Osteoblast (primary cell): ENCODE measurements at regions not wholly inside any gene's neighbourhood (a gene's known extent, or its start where the extent isn't known, plus 50 kb on each side); places are given as distances from the start of the nearest gene placed in this dataset.

Source experiments
- DNase-seq: peaks from one replicate; pipeline ENCODE4 v3.0.0; 2011; ENCODE audit warnings: low spot score, mixed read lengths; ENCODE audit not compliant: insufficient read length; ENCODE audit errors: missing footprints
- H2AFZ ChIP-seq: 2 replicates; pipeline ENCODE4 v1.6.0; 2011; ENCODE audit warnings: mild to moderate bottlenecking, low read length
- H3K27ac ChIP-seq: 2 replicates; pipeline ENCODE4 v1.5.1; 2011; ENCODE audit warnings: mild to moderate bottlenecking, low read depth, low read length, moderate library complexity
- H3K27me3 ChIP-seq: 2 replicates; pipeline ENCODE4 v1.6.0; 2012; ENCODE audit warnings: mild to moderate bottlenecking, control low read depth, inconsistent platforms, low read length, moderate library complexity; ENCODE audit not compliant: insufficient read depth
- H3K36me3 ChIP-seq: 2 replicates; pipeline ENCODE4 v1.5.1; 2011; ENCODE audit warnings: mild to moderate bottlenecking, low read length, control low read depth, moderate library complexity; ENCODE audit not compliant: insufficient read depth
- H3K4me1 ChIP-seq: 2 replicates; pipeline ENCODE4 v1.5.1; 2011; ENCODE audit warnings: mild to moderate bottlenecking, low read length, control low read depth, moderate library complexity; ENCODE audit not compliant: insufficient read depth
- H3K4me2 ChIP-seq: 2 replicates; pipeline ENCODE4 v1.6.0; 2011; ENCODE audit warnings: mild to moderate bottlenecking, low read length; ENCODE audit not compliant: insufficient read depth
- H3K4me3 ChIP-seq: fragments of 200-600 bp; sonication (generic); 3 replicates; pipeline ENCODE4 v1.5.1; 2012; ENCODE audit warnings: mild to moderate bottlenecking, low read length, inconsistent platforms; ENCODE audit not compliant: insufficient read depth
- H3K79me2 ChIP-seq: 2 replicates; pipeline ENCODE4 v1.6.0; 2012; ENCODE audit warnings: mild to moderate bottlenecking, low read length, control low read depth, inconsistent platforms; ENCODE audit not compliant: insufficient read depth
- H3K9me3 ChIP-seq: 2 replicates; pipeline ENCODE4 v1.5.1; 2011; ENCODE audit warnings: low read depth, low read length, control low read depth
- H4K20me1 ChIP-seq: 2 replicates; pipeline ENCODE4 v1.6.0; 2012; ENCODE audit warnings: mild to moderate bottlenecking, low read length, control low read depth; ENCODE audit not compliant: insufficient read depth
- TF ChIP-seq, protein P1 (sequence below): IDR thresholded peaks from 2 replicates; pipeline ENCODE4 v1.5.1; 2011; ENCODE audit warnings: mild to moderate bottlenecking, low read depth, low read length, moderate library complexity; ENCODE audit errors: extremely low read depth

GRCh38 chr10:88150339-88150738, 286.9 kb downstream of the PTEN start:
- H3K27ac ChIP-seq, result peak overlapping the region; percentile 89
- no peak overlapping the region for H2AFZ ChIP-seq
- no peaks in the 10 kb centered on the region for H3K9me3 ChIP-seq
- peaks cover 40% of the 10 kb centered on the region for H3K4me1 ChIP-seq
- no peaks in the 10 kb centered on the region for H3K36me3 ChIP-seq
- TF ChIP-seq, protein P1, sequence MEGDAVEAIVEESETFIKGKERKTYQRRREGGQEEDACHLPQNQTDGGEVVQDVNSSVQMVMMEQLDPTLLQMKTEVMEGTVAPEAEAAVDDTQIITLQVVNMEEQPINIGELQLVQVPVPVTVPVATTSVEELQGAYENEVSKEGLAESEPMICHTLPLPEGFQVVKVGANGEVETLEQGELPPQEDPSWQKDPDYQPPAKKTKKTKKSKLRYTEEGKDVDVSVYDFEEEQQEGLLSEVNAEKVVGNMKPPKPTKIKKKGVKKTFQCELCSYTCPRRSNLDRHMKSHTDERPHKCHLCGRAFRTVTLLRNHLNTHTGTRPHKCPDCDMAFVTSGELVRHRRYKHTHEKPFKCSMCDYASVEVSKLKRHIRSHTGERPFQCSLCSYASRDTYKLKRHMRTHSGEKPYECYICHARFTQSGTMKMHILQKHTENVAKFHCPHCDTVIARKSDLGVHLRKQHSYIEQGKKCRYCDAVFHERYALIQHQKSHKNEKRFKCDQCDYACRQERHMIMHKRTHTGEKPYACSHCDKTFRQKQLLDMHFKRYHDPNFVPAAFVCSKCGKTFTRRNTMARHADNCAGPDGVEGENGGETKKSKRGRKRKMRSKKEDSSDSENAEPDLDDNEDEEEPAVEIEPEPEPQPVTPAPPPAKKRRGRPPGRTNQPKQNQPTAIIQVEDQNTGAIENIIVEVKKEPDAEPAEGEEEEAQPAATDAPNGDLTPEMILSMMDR, result no peak
- H3K4me2 ChIP-seq, result peak overlapping the region; percentile 54
- H3K27me3 ChIP-seq, result no peaks in the 10 kb centered on the region
- H3K4me3 ChIP-seq, result no peak overlapping the region
- DNase-seq, result no peak
- H3K79me2 ChIP-seq, result no peaks in the 10 kb centered on the region
- no peaks in the 10 kb centered on the region for H4K20me1 ChIP-seq

DNA sequence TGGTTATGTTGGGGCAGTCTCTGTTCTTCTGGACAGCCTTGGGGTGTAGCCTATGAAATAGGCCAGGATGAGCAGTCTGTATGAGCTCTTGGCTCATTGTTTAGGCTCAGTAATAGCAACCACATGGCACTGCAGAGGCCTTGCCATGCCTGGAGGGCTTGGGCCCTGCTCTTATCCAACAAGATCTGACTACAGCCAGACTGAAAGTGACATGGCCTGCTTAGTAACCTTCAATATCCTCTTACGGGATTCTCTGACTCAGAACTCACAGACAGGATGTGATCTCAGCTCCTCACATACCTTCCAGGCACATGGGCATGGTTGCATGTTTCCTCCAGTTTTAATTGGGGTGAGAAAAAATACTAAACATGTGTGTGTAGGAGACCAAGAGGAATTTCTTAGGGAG, 289.3 kb downstream of the PTEN start:
- TF ChIP-seq, protein P1, result no peak
- Histone ChIP-seq H3K4me3 (no peak overlapping the region), H3K9me3 (no peaks in the 10 kb centered on the region), H3K4me2 (no peak overlapping the region), H3K27me3 (no peaks in the 10 kb centered on the region), H3K4me1 (peaks cover 59% of the 10 kb centered on the region), H3K79me2 (no peaks in the 10 kb centered on the region), H2AFZ (peak overlapping the region; percentile 64), H3K27ac (peak overlapping the region; percentile 81), H3K36me3 (no peaks in the 10 kb centered on the region), H4K20me1 (no peaks in the 10 kb centered on the region)
- DNase-seq, result peak; percentile 77

- peaks cover 70% of the 10 kb centered on the region for H3K4me1 ChIP-seq
- no peak for DNase-seq
- H3K9me3 ChIP-seq, result no peaks in the 10 kb centered on the region
- no peaks in the 10 kb centered on the region for H3K36me3 ChIP-seq
- no peak overlapping the region for H3K4me2 ChIP-seq
- no peak overlapping the region for H2AFZ ChIP-seq
- H4K20me1 ChIP-seq, result no peaks in the 10 kb centered on the region
- H3K4me3 ChIP-seq, result no peak overlapping the region
- H3K27me3 ChIP-seq, result no peaks in the 10 kb centered on the region
- TF ChIP-seq, protein P1, result no peak
- H3K79me2 ChIP-seq, result no peaks in the 10 kb centered on the region
- H3K27ac ChIP-seq, result no peak overlapping the region
Measured at GRCh38 chr10:88154596-88155250, 291.3 kb downstream of the PTEN start.

DNA sequence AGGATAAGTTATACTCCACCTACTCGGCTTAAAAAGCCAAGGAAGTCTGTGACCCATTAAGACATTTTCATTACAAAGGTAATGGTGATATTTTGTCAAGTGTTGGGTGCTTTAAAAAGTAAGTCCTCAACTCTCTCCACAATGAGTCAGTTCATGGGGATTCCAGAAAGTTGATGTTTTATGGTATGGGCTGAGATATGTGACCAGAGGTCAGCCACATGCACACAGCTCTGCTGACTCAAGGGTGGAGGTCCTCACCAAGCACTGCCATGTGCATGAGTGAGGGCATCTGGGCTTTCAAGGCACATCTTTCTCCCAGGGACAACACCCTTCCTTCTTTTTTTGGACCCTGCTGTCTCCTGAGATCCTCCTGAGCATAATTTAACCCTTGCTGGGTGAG, 292.9 kb downstream of the PTEN start:
- Histone ChIP-seq H3K4me3 (no peak overlapping the region), H4K20me1 (no peaks in the 10 kb centered on the region), H3K79me2 (no peaks in the 10 kb centered on the region), H2AFZ (no peak overlapping the region), H3K27me3 (no peaks in the 10 kb centered on the region), H3K4me1 (peaks cover 58% of the 10 kb centered on the region), H3K27ac (peak overlapping the region; percentile 37), H3K4me2 (peak overlapping the region; percentile 6), H3K36me3 (no peaks in the 10 kb centered on the region), H3K9me3 (no peaks in the 10 kb centered on the region)
- no peak for DNase-seq
- TF ChIP-seq, protein P1, result no peak
